ENCODE measurements at regions not wholly inside any gene's neighbourhood (a gene's known extent, or its start where the extent isn't known, plus 50 kb on each side); places are given as distances from the start of the nearest gene placed in this dataset.
"Not testable (repeated sequence)": the region's sequence is repeated elsewhere in the genome, so short reads cannot be mapped to it uniquely, and the experiment has no call there.

DNA sequence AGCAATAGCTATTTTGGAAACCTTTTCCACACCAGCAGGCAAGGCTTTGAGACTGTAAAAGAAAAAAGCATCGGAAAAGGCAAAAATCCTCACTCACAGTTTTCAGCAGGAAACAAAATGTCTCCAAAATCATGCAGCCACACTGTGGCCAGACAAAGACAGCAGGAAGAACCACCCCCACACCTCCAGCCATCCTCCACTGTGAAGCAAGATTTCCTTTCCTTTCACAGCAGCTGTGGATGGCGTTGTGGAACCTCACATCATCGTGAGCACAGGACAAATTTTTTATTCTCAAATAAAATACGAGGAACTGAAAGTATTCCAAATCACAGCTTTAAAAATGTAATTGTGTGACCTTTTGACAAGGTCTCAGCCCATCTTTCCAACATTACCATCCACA lies 351.7 kb upstream of the NOCT start:
- DNase-seq (ENCODE audit: low spot score), result no peak

DNA sequence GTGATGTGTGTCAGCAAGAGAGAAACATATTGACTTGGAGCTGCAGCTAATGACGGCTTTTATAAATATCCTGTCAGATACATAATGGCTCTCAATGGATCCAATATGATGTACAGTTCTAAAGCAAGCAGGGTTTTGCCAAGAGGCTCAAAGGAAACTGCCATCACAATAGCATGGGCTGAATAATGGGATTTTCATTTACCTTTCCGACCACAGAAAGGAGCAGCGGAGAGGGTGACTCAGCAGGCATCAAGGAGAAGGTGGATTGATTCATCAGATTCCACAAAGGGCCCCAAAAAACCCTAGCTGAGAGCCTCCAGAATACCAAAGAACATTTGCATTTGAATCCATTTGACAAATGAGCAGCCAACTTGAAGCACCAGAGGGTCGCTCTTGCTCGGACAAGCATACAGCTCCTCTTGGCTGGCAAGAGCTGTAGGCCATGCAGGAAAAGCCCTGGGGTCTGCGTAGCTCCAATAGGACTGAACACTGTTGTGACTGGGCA lies 355.7 kb upstream of the NOCT start:
- DNase-seq (ENCODE audit: low spot score), result peak; percentile 72

DNA sequence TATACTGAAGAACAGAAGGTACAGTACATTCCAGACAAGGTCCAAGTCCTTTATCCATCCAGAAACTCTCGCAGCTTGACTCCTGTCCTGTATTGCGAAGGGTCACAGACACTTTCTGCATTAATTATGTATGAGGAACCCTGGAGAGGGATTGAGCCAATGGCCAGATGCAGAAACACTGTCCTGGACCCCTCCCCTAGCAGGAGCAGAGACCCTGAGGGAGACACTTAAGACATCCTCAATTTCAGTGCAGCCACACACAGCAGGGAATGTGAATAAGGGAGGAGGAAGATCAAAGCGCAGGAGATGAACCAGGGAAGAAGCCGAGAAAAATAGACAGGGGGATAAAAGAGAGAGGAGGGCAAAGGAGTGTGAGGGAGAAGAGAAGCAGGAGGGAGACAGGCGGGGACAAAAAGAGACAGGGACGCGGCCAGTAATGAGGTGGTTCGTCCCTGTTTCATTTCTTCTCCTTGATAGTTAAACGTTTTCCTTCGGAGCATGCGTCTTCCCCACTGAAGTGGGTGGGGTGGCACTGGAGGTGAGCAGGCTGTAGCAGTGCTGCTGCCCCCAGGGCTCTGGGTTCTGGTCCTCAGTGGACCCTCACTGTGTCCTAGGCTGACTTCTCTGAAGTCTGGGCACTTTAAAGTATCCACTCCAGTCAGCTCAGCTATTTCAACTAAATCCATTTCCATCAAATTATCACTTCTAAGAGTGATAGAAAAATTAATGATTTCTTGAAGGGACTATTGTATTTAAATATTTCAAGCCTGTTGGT lies 356.4 kb upstream of the NOCT start:
- no peak for DNase-seq (ENCODE audit: low spot score)

DNA sequence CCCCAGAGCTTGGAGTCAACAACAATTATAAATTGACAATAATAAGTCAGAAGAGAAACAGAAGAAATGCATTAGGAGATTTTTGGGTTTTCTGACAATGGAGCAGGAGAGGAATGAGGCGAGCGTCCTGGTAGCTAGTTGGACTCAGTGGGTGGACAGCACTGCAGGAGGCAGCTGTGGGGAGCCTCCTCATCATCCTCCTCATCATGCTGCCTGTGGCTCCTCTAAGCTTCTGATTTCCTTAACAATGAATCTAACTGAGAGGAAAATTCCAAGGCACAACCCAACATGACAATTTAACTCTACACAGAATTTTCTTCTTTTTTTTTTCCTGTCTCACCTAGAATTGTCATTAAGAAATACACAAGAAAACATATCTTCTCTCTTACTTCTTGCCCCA lies 357.1 kb upstream of the NOCT start:
- DNase-seq (ENCODE audit: low spot score), result no peak

DNA sequence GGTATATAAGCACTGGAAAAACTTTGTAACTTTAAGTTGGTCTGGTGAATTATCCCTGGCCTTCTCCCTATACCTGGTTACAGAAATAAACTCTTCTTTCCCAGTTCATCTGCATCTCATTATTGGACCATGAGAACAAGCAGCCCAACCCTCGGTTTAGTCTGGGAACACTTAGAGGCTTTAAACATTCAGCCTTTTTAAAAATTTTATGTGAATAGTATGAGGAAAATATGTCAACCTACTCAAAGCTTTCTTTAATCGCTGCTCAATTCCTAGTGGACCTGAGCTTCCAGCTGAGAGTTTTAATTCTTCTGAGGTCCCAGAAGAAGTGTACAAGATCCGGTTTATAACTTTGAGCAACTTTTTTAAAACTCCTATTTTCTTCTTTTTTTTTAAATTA lies 358.6 kb upstream of the NOCT start:
- no peak for DNase-seq (ENCODE audit: low spot score)

DNA sequence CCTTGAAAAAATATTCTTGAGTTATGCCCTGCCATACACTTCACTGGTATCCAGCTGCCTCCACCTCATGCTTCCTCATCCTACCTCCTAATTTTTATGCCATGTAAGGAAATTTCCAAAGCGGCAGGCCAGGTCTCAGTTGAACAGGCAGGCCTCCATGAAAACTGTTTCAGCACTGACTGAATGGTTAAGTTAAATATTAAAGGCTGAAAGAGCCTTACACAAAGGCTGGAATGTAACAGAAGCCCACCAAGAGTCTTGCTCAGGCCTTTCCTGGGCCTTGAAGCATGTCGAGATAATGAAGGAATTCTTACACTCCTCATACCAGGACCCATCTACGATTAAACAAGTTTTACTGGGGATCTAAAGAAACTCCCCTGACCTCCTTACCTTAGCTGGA lies 359.6 kb upstream of the NOCT start:
- DNase-seq (ENCODE audit: low spot score), result peak; percentile 91

DNA sequence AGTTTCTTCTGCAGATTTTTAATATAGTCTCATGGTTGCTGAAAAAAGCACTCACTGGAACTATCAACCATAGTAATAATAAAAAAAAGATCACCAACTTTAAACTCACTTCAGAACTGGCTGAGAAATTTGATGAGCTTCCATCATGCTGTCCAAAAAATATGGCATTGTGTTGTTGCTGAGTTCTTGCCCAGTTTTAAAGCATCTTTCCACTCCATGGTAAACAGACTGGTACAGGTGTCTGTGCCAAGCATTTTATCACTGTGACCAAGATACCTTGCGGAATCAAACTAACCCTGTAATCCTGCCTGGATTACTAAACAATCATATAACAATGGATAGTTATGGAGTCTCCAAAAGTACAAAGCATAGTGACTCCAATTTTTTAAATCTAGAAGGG lies 360.3 kb upstream of the NOCT start:
- DNase-seq (ENCODE audit: low spot score), result no peak

DNA sequence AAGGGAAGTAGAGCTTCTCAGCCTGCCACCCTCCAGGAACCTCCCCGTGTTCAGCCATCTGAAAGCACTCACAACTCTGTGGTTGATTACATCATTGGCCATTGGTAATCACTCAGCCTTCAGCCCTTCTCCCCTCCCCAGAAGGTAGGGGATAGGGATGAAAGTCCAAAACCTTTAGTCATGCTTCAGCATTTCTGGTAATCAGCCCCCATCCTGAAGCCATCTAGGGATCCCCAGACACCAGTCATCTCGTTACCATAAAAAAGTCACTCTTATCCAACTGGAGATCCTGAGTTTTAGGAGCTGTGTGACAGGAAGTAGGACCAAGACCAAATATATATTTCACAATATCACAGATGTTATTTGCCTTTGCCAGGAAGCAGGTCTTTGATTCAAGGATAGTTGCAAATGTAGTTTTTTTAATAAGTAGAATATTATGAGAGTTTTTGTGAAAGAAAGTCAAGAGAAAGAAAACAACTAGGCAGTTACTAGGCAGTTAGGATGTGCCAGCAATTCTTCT lies 364.6 kb upstream of the NOCT start:
- DNase-seq (ENCODE audit: low spot score), result peak; percentile 98

DNA sequence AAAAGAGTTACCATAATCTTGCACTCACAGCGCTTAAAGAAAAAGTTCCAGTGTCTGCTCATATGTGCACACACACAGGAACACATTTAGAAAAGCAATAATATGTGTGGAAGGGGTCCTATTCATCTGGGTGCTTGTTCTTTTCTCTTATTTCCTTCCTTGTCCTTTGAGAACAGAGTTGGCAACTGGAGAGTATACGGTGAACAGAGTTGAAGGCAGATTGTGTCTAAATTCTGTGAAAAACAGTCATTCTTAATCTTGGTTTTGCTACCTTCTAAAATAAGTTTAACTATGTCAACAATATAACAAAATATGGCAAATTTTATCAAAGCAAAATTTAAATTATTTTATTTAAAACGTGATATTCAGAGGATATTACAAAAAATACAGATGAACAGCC lies 365.1 kb upstream of the NOCT start:
- DNase-seq (ENCODE audit: low spot score), result no peak

DNA sequence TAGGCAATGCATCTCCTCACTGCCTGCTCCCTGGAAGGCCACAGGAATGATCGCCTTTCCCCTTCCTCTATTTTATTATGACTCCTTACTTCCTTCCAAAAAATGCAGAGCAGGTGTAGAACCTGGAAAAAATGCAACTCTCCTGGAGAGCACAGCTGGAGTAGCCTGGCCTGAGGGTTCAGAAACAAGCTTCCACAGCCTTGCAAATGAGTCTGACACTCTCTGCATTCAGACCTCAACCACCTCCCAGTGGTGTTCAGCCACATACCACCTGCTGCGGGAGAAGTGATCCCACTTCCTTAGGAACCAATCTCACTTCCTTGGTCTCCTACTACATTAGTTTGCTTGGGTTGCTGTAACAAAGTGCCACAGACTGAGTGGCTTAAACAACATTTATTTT lies 368.1 kb upstream of the NOCT start:
- DNase-seq (ENCODE audit: low spot score), result peak; percentile 41

DNA sequence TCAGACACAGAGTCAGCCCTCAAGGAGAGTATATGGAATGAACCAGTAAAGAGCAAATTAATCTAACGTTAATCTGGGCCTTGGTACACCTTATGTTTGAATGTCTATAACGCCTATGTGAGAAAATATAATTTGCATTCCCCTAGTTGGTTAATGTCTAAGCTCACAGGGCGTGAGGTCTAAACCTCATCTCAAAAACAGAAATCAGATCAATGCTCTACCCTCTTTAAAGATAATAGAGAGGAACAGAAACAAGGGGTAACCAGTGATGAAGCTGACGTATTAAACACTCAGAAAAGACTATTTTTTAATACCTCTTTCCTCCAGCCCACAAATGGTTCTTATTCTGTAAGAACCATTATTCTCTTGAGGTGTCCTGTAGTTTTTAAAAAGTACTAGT lies 369.2 kb upstream of the NOCT start:
- no peak for DNase-seq (ENCODE audit: low spot score)

DNA sequence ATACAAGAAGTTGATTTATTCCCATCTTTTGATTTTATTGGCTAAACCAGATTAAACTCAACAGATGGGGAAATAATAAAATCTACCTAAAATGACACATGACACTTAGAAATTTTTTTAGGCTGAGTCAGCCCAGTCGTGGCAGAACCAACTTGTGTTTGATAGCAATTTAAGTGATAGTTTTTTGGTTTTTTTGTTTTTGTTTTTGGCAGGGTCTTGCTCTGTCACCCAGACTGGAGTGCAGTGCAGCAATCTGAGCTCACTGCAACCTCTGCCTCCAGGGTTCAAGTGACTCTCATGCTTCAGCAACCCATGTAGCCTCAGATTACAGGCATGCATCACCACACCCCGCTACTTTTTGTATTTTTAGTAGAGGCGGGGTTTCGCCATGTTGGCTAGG lies 370.3 kb upstream of the NOCT start:
- DNase-seq (ENCODE audit: low spot score), result peak; percentile 54

DNA sequence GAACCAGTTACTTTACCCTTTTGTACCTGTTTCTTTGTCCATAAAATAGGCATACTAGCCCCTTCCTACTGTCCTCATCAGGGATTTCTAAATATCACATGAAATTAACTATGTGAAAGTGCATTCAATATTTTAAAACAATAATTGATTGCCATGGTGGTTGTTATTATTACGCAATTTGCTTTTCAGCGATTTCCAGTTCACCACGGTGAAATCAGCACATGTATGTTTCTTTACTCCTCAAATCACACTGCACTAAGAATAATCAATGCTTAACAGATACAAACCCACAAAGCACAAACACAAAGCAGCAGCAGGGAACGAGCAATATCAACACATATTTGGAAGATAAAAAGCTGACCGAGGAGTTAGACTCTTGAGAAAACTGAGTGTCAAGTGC lies 371.3 kb upstream of the NOCT start:
- DNase-seq (ENCODE audit: low spot score), result no peak

DNA sequence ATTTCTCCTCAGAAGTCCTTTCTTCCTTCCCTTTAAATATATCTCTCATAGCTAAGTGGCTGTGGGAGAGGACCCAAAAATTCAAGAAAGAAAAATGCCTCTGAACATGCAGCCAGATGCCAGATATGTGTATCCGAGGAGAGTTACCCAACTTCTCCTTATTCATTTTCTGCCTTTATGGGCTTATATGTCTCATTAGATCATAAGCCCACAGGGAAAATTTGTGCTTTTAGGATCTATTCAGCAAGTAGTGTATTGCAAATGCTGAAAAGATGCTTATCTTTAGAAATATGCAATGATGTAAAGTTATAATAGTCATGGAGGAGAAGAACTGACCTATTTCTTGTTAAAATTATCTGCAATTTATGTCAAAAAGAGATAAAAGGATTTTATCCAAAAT lies 371.8 kb upstream of the NOCT start:
- no peak for DNase-seq (ENCODE audit: low spot score)

DNA sequence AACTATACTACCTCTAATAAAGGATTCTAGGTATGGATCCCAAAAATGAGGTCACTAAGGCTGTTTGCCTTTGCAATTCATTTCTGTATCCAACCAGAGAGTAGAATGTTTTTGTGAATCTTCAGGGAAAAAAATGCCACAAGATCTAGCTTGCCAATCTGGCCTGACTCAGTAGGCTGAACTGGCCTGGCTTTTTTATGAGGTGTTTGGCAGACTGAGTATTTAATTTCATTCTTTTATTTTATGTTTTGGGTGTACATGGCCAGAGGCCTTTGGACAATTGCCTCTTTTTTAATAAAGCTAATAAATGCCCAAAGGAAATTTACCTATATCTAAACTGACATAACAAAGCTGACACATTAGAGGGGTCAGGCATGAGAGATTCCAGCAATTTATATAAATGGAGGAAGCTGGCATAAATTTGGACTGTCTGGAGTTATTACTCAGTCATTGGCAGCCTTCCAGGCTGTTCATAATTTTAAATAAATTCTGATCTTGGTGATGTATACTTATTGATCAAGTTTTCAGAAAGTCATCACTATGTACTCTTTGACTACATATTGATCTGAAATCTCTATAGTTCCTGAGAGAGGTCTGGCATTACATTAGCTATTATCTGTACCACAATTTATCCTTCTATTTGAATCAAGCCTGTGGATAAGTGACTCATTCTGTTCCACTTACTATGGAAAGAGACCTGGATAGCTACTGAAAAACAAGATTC lies 376.4 kb upstream of the NOCT start:
- peak; percentile 68 for DNase-seq (ENCODE audit: low spot score)

DNA sequence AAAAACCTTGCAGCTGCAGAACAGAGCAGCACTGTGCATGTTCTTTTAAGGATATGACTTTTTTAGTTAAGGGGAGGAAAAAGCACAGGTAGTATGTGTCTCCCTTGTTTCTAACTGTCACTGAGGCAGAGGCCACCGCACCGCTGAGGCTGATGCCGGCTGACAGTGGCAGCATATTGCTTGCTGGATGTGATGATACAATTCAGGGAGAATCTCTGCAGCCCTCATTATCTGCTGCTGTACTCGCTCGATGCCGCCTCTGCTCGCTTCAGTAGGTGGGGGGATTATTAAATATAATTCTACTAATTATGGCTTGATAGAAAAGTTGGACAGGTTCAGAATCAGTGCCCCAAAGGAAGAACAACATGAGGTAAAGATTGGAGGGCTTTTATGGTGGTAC lies 378.8 kb upstream of the NOCT start:
- no peak for DNase-seq (ENCODE audit: low spot score)

DNA sequence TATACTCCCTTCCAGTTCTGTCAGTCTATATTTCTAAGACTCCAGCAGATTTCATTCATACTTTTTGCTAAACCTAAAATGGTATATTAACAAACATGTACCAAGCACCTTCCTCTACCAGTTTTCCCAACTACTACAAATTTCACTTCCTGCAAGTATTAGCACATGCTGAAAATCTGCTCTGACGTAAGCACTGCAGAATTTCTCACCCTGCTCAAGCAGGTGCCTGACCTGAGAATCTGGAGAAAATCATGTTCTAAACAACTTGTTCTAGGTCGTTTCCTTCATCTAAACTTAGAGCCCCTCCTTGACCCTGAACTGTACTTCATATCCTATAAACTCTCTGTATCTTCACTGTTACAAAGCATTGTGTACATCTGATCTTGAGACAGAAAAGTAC lies 380.7 kb upstream of the NOCT start:
- no peak for DNase-seq (ENCODE audit: low spot score)

DNA sequence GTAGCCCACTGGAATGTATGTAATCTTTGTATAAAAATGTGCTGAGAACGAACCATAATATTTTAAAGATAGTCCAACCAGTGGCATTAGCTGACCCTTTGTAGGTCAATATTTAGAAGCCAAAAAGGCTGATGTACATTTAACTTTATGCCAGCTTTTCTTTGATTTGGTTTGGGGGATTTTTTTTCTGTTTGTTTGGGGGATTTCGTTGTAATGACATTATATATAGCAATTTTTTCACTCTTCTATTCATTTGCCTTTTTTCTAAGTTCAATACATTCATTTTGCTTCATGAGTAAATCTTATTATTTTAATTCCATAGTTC lies 382.0 kb upstream of the NOCT start:
- DNase-seq (ENCODE audit: low spot score), result no peak

DNA sequence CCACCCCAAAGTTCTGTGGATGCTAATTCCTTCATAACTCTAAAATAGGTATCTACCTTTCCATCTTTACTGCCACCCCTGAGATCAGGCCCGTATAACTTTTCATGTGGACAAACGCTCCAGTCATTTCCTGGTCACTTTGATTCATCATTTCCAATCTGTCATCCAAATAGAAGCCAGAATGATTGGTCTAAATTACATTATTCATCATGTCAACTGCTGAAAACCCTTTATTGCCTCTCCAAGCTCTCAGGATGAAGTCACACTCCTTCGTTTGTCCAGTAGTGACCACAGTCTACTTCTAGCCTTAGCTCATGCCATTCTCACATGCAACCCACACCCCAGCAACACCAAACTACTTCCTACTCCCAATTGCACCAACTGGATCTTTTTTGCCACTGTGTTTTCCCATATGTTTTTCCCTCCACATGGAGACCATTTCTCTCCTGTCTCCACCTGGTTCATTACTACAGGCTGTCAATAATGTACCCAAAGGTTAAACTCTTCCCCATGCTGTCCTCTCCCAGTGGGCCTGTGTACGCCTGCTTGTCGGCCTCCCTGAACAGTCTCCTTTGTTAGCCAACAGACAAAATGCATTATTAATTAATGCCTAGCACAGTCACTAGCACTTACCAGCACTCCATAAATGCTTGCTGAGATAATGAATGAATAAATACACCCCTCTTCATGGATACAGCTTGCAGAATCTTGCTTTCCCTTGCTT lies 382.6 kb upstream of the NOCT start:
- peak; percentile 74 for DNase-seq (ENCODE audit: low spot score)

DNA sequence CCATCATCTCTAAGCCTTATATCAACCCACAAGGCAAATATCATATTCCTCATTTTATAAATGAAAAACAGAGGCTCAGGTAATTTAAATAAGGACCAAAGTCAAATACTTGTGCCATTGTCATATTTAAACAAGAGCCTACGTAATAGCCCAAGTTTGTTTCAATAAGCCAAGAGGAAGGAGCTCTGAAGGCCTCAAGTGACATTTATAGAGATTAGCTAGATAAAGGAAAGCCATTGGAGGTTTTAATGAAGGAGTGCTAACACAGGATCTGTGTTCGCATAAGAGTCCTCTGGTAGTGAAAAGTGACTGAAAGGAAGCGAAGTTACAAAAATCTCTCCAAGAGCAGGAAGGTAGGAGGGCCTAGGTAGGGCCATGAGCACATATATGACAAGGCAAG lies 384.9 kb upstream of the NOCT start:
- DNase-seq (ENCODE audit: low spot score), result no peak

DNA sequence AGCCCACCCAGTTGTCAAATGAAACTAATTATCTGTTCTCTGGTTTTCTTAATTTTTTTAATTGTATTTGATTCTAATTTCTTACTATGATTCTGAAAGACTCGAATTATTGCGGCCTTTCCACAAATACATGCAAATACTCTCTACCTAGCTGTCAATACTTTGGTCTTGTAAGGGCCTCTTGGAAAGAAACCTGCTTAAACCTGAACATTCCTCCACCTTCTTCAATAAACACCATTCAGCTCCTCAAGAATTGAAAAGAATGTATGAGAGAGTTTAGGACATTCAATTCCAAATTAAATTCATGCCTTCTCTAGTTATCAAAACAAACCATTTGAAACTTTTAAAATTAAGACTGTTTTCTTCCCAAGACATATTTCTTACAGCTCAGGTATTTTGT lies 385.9 kb upstream of the NOCT start:
- no peak for DNase-seq (ENCODE audit: low spot score)

DNA sequence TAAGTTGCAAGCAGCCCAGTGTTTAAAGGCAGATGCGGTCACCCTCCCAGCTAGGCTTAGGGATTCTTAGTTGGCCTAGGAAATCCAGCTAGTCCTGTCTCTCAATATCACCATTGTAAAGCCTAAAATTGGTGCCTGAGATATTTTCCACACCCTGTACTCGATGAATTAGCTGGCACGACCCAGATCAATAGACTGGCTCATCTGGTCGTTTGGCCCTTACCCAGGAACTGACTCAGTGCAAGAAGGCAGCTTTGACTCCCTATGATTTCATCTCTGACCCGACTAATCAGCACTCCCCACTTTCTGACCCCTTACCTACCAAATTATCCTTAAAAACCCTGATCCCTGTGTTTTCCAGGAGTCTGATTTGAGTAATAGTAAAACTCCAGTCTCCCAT lies 384.9 kb upstream of the SLC7A11 start:
- DNase-seq (ENCODE audit: low spot score), result peak; percentile 26

DNA sequence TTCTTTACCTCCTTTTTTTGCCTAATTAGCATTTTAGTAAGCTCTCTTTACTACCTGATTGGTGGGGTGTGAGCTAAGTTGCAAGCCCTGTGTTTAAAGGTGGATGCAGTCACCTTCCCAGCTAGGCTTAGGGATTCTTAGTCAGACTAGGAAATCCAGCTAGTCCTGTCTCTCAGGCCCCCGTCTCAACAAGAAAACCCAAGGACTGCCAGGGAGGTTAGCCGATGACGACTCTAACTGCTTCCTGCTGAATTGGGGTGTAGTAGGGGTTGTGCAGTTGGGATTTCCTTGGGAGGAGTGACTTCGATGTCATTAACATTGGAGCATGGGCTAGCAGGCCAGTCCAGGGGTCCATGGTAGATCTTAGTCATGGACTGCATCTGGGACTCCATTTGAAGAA lies 380.2 kb upstream of the SLC7A11 start:
- DNase-seq (ENCODE audit: low spot score), result not testable (repeated sequence)
